NCI-H510A (cell line): ENCODE measurements at regions not wholly inside any gene's neighbourhood (a gene's known extent, or its start where the extent isn't known, plus 50 kb on each side); places are given as distances from the start of the nearest gene placed in this dataset.
A peak's percentile ranks its signal among the peaks of the same experiment; 100 is the strongest.

ENCODE experiments used
- DNase-seq: peaks from one replicate; lab custom pipeline; 2025; lab: John Stamatoyannopoulos, UW

GRCh38 chr5:155295111-155295510 is 281.6 kb downstream of the KIF4B start:
- DNase-seq = no peak

- no peak for DNase-seq
Measured at GRCh38 chr5:155299386-155300005, 285.9 kb downstream of the KIF4B start.

DNA sequence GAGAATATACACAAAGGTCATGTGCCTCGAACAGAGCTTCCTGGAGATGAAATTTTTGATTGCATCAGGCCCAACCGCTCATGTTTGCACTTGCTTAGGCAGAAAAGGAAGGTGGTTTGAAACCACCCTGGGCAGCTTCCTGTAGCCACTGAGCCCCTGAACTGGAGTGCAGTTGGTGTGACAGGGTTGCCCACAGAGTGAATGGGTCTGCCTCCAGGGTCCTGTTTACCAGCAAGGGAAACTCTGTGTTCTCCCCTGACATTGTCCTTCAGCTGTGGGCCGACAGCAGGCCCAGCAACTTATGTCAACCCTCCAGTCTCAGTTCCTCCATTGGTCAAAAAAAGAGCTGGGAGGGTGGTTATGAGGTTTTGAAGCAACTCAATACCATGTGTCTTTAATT is 289.6 kb downstream of the KIF4B start:
- no peak for DNase-seq

- DNase-seq = no peak
Measured at GRCh38 chr5:155307229-155307628, 293.7 kb downstream of the KIF4B start.

DNA sequence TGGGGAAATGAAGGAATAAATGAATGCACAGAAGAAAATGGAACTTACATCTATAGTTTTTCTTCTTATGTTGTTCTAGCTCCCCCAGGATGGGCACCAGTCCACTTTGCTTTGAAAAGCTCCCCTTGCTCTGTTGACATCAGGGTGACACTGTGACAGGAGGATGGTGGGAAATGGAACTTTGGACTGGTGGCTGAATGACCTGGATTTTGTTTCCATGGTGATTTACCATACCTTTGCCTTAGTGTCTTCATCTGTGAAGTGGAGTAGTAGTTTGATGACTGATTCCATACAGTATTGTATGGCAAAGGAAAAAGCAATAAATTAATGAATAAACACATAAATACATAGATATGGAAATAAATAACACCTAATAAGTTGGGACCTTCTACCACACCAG is 294.7 kb downstream of the KIF4B start:
- no peak for DNase-seq

- no peak for DNase-seq
Measured at GRCh38 chr5:155309021-155309746, 295.6 kb downstream of the KIF4B start.

DNA sequence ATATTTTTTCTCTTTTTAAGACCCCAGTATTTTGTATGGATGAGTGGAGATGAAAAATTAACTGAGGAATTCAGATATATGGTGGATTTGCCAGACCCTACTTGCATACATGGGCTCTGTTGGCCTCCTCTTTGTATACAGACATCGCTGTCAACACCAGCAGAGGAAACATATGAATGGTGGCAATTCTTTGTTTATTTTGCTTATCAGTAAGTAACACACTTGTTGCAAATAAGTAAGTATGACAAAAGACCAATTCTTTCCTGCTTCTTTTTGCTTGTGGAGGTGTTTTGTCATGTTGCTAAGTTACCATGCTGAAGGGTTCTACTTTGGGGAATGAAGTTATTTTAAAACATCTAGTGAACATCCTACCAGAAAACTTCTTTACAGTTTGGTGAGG is 298.2 kb downstream of the KIF4B start:
- DNase-seq = no peak

- no peak for DNase-seq
Measured at GRCh38 chr5:155313518-155313917, 300.0 kb downstream of the KIF4B start.

DNA sequence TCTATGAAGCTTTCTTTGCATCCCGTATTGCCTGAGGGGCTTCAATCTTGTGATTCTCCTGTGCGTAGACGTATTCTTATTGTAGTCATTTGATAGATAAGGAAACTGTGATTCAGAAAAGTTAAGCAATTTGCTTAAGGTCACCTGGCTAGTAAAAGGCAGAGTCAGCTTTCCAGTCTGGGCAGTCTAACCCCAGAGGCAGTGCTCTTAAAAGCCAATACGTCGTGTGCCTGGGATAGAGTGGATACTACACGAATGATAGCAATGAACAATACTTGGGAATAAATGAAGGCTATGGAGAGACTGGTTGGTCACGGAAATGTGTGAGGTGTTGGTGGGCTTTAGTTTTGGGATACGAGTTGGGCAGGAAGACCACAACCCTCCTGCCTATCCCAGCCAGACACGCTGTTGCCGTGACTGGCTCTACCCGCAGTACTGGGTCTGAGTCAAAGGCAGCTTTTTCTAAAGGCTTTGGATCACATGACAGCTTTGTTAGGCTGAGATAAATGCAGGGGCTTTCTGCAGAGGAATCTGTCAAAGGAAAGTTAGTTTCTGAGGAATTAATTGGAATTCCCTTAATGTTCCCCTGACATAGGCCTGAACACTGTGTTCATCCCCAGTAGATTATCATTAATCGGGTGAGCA is 302.6 kb downstream of the KIF4B start:
- no peak for DNase-seq

- no peak for DNase-seq
Measured at GRCh38 chr5:155332618-155333017, 319.1 kb downstream of the KIF4B start.

DNA sequence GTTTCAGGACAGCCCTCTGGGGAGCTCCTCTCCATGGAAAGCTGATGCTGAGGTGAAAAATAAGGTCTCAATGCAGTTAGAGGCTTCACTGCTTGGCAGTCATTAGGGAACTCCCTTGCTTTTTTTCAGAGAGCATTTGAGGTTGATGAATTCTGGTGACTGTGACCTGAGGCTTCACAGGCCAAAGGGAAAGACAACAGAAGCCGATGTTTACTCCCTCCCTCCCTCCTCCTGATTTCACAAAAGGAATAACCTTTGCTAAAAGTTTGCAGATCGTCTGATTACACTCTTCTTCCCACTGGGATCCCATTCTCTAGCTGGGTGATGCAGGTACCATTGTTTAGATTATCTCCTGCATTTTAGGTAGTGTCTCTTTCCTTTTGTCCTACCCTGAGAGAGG is 329.4 kb downstream of the KIF4B start:
- DNase-seq = no peak

GRCh38 chr5:155343468-155343867 is 329.9 kb downstream of the KIF4B start:
- DNase-seq = no peak

- DNase-seq = no peak
Measured at GRCh38 chr5:155353231-155353630, 339.7 kb downstream of the KIF4B start.

DNA sequence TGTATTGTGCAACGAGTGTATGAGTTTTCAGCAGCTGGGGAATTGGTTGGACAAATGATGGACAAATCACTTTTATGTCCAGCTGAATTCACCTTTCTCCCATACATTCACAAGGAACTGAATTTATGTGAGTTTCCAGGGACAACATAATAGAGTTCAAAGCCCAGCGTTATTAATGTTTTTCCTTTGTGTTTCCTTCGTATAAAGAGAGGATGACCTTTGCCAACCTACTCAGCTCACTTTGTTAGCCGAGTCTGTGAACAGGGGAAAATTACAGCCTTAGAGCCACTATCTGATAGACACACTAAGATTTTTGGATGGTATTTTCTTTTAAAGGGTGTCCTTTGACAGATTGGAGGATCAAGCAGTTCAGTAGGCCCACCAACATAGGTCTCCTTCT is 352.5 kb downstream of the KIF4B start:
- DNase-seq = no peak

DNA sequence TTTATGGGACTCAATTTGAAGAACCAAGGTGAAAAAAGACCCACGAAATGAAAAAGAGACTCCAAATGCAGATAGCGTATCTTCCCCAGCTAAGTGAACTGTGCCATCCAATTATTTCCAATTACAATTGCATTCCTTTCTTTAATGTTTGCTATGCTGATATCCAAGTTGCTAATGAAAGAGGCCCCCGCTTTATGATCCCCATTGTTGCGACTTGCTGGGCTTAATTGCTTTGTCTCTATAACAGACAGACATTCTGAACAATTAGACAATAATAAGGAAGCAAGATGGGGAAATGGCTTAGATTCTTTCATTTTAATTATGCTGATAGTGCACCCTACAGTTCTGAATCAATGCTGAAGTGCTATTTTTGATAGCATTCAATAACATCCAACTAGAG is 354.3 kb downstream of the KIF4B start:
- no peak for DNase-seq

GRCh38 chr5:155368490-155368889 is 354.9 kb downstream of the KIF4B start:
- no peak for DNase-seq

DNA sequence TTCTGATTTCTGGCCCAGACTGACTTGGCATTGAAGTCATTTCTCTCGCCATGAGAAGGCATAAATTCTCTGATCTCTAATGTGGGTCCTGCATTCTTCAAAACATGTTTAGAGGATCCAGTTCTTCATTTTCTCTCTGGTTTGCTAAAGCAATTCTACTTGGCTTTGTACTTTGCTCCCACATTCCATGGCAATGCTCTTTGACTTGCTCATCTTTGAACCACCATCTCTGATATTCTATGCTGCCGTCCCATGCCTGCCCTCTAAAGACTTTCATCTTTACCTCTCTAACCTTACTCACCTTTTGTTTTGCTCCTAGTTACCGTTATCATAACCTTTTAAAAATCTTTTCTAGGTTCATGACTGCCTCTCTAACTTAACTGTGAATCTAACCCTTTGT is 366.9 kb downstream of the KIF4B start:
- no peak for DNase-seq

- DNase-seq = no peak
Measured at GRCh38 chr5:155381654-155382053, 368.1 kb downstream of the KIF4B start.

GRCh38 chr5:155389498-155389897 is 375.9 kb downstream of the KIF4B start:
- no peak for DNase-seq

DNA sequence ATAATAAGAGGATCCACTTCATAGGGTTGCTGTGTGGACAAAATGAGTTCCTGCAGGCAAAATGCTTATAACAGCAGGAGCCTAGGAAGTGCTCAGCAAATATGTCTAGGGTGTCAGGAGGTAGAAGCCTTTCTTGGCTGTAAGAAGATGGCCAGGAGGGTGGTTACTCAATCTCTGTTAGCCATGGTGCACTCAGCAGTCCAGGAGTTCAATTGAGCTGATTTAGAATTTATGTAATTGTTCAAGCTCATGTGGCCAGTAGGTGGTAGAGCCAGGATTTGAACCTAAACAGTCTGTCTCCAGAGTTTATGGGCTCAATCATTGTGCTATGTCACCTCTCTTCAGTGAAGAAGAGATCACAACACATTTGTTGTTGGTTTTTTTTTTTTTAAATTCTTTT is 381.2 kb downstream of the KIF4B start:
- peak; percentile 12 for DNase-seq

DNA sequence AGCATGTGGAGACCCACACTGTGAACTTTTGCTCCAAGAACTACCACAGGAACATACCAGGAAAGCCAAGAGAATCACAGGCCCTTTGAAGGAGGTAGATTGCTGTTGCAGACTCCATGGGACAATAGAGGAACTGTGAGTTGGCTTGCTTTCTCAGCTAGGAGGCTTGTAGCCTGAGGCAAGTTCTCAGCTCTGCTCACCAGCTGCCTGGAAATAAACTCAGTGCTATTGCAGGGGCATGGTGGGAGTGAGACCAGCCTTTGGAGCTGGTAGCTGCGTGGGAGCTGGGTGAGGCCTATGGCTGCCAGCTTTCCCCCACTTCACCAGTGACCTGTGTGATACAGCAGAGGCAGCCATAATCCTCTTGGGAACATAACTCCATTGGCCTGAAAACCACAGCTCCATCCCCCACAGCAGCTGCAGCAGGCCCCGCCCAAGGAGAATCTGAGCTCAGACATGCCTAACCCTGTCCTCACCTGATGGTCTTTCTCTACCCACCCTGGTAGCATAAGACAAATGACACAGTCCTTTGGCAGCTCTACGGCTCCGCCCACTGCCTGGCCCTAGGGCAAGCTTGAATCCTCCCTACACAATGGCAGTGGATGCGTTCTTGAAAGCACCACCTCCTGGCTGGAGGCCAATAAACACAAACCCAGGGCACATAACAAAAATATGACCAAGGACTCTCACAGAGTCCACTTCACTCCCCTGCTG is 389.5 kb downstream of the KIF4B start:
- peak; percentile 70 for DNase-seq

GRCh38 chr5:155406815-155407214 is 393.3 kb downstream of the KIF4B start:
- no peak for DNase-seq

GRCh38 chr5:155408465-155408864 is 394.9 kb downstream of the KIF4B start:
- DNase-seq = no peak
